Daoy (cell line): ENCODE measurements at regions not wholly inside any gene's neighbourhood (a gene's known extent, or its start where the extent isn't known, plus 50 kb on each side); places are given as distances from the start of the nearest gene placed in this dataset.

Experiments used
- DNase-seq: peaks from one replicate; pipeline ENCODE4 v3.0.0-alpha.2; 2015; ENCODE audit warnings: low read depth

DNA sequence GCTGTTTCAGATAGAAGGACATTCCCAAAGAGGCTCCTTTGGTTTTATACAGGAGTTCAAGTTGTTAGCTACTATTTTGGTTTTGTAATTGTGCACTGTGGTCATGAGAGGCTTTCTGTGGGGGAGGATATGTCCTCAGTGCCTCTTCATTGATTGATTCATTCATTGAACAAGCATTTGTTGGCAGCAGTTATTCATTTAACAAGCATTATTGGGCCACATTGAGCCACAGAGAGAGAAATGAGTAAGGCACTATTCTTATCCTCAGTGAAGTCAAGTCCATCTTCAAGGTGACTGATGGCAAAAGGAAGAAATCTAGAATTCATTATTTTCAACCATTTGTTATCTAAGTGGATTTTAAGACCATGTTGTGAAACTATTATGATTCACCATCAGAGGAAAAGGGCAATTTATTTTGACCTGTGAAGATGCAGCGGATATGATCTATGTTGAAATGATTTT lies 697.2 kb upstream of the CITED2 start:
- peak; percentile 33 for DNase-seq

DNA sequence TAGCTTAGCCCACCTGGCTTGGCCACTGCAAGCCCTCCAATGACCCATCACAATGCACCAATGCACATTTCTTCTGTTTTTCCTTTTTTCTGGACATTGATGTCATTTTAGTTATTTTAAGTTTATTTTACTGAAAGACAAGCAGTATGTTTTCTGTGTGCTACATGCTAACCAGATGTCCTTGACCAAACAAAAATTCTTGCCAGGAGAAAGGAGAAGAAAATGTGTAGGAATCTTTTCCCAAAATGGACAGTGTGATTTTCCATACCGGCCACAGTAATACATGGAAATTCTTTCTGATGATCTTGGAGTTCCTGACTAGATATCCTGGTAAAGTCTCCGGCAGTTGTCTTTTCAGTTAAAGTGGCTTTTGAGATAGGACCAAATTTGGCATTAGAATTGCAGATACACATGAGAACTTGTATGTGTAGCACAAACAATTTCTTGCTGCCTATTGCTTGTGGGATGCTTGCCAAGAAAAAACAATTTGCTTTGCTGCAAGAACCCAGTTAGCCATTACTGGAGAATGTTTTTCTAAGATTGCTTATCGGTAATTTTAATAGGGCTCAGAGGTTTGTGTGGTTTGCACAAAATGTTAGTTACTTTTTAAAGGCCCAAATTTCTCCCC lies 696.5 kb upstream of the CITED2 start:
- peak; percentile 41 for DNase-seq

- no peak for DNase-seq
These were observed 695.1 kb upstream of the CITED2 start for GRCh38 chr6:140069576-140069975.

DNA sequence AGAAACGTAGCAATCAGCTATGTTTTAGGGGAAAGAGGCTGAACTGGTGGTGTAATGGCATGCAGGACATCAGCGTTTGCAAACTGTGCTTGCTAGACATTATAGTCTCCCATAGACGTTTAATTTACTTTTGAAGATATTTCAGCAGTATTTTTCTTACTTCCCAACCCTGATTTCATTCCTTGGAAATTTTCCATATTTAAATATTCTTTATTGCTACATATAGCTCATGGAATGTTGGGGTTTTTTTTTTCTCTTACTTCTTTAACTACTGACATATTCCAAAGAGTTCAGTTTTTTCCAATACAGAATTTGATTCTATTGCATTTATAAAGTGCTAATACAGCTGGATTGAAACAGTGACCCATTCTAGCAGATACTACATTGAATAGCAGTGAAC lies 694.4 kb upstream of the CITED2 start:
- no peak for DNase-seq

- DNase-seq, result no peak
These were observed 689.9 kb upstream of the CITED2 start for GRCh38 chr6:140064366-140064765.

- no peak for DNase-seq
These were observed 688.6 kb upstream of the CITED2 start for GRCh38 chr6:140063021-140063399.

DNA sequence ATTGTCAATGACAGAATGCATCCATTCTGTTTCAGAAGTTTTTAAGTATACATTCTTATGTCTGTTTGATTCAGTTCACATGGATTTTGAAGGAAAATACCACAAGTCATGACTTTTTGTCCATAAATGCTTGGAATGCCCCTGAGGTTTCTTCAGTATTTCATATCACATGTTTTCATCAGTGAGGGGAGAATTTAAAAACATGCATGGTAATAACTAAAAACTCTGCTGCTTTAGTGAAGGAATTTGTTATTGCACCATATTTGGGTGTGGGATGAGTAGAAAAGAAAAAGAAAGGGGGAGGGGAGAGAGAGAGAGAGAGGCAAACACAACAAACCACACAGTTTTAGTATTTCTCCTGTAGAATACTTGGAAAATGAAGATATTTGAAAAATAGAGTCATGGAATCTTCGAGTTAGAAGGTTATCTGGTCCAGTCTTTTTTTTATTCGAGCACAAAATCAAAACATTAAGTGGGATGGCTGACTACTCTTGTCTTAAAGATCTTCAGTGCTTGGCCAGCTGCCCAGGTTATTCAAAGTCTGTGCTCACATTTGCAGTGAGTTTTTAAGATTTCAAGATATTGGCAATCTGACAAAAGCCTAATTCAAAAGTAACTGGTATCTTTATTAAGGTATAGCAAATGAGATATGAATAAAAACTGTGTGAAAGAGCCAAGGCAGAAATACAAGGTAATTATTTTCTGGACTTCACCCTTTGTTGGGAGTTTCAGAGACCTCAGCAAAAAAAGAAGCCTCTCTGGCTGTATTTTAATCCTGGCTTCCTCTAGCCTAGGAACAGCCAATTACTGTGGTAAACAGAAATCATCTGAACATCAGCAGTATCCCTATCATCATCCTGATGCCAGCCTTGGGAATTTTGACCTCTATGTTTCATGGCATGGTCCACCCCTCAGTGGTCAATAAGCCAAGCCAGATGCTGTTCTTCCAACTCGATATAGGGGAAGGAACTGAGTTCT lies 687.9 kb upstream of the CITED2 start:
- DNase-seq, result peak; percentile 60

DNA sequence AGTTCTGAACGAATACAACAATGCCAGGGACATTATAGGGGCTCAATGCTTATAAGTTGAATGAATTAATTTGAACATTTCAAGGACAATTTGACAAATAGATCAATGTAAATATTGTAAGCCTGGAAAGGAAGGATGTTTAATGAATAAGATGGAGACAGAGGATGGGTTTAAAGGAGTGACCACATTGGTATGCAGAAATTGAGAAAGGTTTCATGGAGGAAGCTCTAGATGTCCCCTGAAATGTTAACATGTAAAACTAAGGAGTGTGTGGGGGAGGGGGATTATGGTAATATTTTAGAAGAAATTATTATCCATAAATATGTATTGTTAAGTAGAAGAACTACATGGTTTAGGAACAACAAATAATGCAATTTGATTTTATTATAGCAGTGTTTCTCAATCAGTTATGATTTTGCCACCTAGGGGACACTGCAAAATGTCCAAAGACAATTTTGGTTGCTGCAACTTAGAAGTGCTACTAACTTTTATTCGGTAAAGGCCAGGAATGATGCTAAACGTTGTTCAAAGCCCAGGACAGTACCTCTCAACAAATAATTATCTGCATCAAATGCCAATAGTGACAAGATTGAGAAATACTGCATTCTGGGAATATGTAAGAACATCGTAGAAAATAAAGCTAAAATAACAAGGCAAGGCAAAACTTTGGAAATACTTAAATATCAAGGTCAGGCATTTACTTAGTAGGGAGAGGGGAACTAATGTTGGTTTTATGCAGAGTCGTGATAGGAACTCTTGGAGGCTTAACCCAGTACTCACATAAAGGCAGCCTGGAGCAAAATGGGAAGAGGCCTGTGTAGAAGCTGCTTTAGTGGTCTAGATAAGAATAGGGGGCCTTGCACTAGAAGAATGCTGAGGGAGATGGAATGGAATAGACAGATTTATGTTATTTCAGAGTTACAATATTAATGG lies 686.9 kb upstream of the CITED2 start:
- peak; percentile 23 for DNase-seq

DNA sequence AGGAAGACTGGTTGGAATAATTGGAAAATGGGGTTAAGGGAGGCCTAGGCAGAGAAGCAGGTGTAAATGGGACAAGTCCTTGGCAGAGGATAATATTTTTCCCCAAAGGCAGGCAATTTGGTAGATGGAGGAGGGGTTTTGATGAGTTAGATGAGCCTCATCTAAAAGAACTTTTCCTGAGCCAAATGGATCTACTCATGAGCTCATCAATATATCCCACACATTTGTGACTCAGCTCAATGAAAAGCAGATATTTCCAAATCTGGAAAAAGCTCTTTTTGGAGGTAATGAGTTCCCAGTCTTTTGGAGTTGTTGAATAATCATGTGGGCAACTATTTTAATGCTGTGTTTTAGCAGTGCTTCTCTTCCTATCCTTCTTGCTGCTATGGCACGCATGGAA lies 685.5 kb upstream of the CITED2 start:
- no peak for DNase-seq

DNA sequence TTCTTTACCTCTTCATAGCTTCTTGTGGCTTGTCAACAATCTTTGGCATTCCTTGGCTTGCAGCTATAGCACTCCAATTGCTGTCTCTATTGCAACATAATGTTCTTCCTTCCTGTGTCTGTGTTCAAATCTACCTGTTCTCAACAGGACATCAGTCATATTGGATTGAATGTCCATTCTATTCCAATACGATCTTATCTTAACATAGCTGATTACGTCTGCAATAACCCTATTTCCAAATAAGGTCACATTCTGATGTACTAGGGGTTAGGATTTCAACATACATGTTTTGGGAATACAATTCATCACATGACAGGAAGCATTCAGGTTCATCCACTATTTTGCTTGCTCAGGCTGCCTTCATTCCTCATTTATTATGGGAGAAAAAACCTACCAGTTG lies 684.4 kb upstream of the CITED2 start:
- no peak for DNase-seq

DNA sequence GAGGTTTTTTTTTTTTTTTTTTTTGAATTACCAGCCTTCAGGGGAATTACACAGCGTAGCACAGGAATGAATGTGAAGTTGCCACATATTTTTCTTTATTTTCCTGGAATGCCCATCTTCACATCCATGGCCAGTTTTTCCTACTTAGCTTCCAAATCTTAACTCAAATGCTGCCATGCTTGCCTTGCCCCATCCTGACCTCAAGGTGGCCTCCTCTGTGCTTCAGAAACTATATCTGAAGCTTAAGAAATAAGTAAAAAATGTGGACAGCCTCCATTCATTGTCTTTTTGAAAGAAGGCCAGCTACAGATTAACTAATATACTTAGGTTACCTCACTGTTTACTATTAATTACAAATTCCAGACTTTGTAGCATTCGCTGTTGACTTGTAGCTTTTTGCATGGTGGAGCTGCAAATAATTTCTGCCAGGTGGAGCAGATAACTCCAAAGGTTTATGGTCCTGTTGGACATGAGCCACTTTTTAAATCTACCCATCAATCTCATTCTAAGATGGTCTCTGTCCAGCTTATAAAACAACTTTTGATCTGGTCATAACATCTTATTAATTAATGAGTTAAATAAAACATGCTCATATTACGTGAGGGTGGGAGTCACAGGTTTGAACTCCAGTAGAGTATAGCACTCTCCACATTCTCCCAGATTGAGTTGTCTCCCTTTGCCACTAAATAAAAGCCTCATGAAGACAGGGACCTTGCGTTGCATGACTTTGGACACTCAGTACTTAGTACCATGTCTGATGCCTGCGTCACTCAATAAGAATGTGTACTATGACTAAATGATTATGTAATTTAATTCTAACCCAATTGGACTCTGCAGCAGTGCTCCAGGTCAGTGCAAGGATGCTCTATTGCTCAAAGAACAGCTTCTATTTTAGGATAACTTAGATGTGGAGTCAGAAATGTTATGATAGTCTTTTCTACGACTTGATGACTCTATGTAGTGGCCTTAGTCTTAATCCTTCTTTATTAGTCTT lies 678.6 kb upstream of the CITED2 start:
- DNase-seq, result peak; percentile 36

- DNase-seq, result peak; percentile 70
These were observed 677.4 kb upstream of the CITED2 start for GRCh38 chr6:140051521-140052512.

DNA sequence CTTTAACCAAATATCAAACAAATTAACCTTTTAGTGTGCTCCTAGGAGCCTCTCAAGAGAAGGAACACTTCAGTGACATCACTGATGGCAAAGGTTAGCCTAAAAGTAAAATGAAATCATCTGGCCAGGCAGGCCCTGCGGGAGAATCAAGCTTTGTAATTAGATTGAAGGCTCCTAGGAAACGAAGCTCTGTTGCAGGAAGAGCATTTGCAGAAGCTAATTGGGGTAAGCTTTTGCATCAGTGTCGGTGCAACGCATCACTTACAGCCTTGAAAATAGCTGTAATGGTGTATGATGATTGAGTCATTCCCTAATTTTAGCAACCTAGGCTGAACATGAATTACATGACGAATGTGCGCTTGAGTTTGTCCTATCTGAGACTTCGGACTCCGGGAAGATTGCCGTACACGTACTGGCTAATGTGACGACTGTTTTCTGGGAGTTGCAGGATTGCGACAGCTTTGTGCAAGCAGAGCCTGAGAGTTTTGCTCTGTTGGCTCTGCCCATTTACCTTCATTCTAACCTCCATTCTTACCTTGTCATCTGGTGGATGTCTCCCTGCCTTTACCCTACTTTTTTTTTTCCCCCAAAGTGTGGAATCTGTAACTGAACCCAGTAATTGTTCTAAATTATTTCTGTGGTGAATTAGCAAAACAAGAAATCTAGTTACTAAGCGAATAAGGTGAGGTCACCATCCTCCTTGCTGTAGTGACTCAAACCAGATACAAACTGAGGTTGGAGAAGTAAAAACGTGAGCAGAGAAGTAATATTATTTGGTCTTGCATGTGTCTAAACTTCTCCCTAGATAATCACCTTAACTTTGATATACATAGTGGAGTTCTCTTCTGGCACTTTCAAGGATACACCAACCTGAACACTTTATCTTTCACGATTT lies 675.9 kb upstream of the CITED2 start:
- peak; percentile 67 for DNase-seq

DNA sequence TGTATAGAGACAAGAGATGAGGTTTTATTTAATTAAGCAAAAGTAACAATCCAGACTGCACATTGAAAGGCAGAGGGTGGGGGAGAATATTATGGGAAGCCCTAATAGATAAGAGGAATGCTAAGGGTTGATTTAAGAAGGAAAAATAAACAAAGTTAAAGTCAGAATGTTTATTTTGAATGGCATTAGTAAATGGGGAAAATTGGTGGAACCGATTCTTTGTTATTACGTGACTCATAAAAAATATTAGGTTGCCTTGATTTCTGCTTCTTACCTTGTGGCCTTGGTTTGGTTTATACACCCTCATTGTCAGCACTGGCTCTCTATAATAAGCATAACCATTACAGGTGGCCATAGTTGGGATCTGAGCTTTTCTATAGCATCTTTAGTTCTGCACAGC lies 674.8 kb upstream of the CITED2 start:
- DNase-seq, result no peak

GRCh38 chr6:140048202-140048790 lies 673.8 kb upstream of the CITED2 start:
- no peak for DNase-seq

- no peak for DNase-seq
These were observed 672.9 kb upstream of the CITED2 start for GRCh38 chr6:140047321-140047720.

DNA sequence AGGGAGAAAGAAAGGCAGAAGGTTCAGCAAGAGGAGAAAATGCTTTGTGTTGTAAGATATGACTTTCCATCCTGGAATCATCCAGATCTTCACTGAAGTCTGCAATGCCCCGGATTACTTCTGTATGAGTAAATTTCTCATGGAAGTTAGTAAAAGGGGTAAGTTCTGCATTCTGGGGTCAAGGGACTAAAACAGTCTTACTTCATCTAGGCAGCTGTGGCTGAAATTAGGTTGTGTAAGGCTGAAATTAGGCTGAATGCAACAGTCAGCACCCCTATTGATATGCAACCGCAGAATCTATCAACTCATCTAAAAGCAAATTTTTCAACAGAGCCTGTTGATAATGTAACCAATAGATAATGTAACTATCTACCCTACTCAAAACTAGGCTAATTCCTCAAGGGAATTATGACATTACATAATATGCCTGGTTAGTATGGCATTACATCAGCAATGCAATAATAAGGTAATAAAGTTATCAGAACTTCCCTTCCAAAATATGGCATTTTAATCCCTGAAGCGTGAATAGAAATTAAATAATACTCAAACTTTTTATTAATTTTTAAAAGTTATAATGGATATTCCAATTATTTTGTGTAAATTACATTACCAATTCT lies 671.7 kb upstream of the CITED2 start:
- no peak for DNase-seq

GRCh38 chr6:140045116-140045515 lies 670.7 kb upstream of the CITED2 start:
- DNase-seq, result no peak
